GM21526 (cell line): ENCODE measurements at regions not wholly inside any gene's neighbourhood (a gene's known extent, or its start where the extent isn't known, plus 50 kb on each side); places are given as distances from the start of the nearest gene placed in this dataset.

Experiments
- ATAC-seq: cut with Tn5 transposase; IDR thresholded peaks from one replicate; pipeline ENCODE4 v1.9.1; 2021; ENCODE audit warnings: moderate library complexity; ENCODE audit not compliant: unreplicated experiment, low FRiP score

DNA sequence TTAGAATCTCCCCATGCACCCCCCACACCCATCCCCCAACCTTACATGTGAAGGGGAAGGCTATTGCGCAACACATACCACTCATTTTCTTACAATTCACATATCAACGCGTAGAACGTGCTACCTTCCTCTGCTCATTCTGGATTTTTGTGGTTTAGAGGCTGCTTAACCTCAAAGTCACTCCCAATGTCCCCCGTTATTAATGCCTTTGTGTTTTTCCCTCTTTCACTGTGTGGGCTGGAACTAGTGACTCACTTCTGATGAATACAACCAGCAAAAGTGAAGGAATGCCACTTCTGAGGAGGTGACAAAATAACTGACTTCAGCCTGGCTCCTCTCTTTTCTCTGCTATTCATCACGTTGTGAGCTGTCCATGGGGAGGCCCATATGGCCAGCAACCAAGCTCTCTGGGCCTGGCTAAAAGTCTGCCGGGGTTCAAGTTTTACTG, 342.5 kb upstream of the NXPH2 start:
- no peak for ATAC-seq

DNA sequence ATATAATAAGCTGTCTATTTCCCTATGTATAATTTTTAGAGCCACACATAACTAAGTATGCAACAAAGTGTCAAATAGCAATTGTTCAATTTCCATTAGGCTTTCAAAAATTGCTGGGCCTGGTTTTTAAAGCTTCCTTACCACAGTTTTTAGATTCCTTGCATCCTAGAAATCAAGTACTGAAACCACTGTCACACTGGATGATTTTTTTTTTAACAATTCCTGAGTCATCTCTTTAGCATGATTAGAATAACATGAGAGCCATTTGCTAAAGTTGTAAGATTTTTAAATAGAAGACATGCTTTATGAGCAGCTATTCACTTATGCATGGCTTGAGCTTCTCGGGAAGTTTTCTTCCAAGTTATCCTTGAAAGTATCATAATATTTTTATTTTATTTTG, 319.5 kb upstream of the NXPH2 start:
- no peak for ATAC-seq

DNA sequence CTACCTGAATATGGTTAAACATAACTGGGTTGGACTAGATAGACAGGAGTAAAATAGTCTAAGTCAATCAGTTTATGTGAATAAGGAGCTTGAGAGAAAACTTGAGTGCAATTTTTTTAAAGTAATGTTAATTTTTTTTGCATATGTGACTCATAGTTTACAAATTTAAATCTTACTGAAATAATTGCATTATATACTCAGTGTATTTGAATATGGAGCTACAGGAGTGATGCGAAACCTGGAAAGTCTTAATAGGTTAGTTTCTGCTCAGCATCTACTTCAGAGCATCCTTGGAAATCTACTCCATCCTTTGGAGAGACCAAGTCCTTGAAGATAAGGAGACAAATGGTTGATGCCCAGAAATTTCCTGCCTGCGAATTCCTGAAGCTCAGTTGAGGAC, 318.8 kb upstream of the NXPH2 start:
- no peak for ATAC-seq

DNA sequence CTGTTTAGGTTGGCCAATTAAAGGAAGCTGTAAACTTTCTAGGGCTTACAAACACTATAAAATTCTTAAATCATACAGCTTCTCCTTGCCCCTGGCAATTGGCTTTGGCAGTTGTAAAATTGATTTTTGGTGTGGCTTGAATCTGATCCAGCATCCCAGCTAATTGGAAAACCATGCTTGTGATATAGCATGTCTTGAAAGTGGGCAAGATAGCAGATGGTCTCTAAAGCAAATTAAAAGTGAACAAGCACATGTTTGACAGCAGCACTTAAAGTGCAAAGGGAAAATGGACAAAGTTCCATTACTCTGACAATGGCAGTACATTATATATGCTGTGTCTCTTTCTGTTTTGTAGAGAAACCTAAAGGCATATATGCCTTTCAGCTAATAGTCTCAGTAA, 302.9 kb upstream of the NXPH2 start:
- ATAC-seq: no peak

DNA sequence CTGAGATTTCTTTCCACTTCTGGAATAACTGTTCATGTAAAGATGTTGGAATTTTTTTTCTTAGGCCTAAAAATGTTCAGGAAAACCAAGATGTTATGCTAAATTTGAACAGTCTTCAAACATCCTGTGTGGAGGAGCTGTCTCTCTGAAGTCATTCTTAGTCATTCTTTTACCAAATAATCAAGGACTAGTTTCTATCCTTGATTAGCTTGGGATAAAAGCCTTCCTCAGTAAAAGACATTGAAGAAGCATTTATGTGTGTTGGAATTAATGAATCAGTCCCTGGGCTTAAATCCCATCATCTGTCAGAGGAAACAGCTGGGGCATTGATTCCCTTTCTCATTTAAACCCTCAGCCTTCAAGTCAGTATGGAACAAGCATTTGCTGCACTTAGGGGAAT, 300.1 kb upstream of the NXPH2 start:
- no peak for ATAC-seq

DNA sequence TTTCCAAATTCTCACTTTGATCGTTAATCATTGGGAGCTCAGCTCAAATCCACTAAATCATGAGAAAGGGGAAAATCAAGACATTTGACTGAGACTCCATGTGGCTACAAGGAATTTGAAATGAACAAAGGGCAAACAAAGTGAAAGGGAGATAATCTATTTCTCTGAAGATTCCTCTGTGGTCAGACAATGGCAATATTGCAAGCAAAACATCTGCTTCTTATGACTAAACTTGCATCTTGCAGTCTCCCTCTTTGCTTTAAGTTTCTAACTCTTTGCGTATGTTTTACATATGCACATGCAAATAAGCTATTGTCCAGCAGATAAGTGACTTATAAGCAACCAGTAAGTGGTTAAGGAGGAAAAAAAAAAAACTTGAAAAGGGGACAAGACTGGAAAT, 299.1 kb upstream of the NXPH2 start:
- ATAC-seq: no peak

DNA sequence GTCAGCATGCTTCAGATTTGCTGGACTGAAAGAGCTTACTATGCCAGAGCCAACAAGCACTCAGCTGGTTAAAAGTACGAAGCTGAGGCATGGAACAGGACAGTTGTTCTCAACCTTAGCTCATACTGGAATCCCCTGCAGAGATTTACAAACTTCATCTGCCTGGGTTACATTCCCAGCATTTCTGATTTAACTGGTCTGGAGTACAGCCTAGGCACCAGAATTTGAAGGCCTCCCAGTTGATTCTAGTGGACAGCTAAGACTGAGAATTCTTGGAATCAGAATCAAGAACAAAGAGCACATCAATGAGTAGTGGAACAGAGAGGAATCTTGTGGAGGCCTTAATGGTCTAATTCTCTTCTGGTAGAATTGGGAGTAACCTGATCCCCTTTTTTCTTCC, 298.2 kb upstream of the NXPH2 start:
- ATAC-seq: no peak

DNA sequence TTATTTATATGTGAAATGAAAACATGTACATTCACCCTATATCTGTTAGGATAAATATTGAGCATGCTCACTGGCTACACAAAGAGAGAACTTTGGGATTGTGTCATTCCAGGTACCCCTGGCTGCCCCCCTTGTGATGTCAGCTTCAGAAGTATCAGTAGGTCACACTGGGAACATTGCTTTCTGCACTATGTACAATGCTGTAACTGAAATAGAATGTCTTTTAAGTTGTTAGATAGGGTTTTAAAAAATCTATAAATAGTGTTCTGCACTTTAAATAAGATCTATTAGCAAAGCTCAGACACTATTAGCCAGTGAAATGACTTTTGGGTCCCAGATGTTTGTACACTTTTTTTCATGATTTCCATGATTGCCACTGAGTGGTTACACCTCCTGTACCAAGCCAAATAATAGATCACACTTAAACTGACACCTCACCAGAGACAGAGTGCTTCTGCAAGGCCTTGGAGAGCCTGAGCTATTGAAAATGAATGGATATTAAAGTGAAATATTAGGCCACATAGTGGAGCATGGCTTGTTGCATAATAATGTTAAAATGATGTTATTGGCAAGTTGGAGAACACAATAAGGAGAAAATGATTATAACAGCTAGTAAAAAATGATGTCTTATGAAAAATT, 297.0 kb upstream of the NXPH2 start:
- ATAC-seq: no peak

DNA sequence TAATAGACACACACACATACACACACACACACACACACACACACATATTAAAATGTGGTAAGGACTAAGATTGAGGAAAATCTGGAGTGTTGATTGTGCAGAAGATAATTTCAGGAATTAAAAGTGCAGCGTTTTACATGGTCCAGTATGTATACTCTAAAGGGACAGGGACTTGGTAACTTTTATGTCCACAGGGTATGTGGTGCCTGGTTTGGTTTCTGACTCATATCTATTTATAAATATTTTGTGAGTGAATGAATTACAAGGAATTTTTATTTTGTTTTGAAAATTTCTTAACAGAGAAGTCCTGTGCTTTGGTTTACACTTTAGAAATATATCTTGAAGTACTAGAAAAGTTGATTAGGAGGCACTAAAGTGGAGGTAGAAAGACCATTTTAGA, 287.7 kb upstream of the NXPH2 start:
- ATAC-seq: no peak

DNA sequence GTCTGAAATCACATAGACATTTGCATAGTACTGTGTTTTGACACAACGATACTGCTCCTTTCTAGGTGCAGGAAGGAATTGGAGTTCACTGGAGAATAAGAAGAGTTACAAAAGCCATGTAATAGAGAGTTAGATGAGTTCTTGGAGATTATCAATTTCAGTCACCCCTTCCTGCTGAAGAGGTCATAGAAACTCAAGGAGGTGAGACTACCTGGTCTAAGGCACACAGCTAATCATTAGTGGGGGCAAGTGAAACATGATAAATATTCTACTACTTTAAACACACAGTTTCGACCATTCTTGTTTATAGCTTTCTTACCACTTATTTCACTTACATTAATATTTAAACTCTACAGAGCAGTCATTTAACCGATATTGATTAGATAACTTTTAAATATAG, 286.9 kb upstream of the NXPH2 start:
- ATAC-seq: no peak

DNA sequence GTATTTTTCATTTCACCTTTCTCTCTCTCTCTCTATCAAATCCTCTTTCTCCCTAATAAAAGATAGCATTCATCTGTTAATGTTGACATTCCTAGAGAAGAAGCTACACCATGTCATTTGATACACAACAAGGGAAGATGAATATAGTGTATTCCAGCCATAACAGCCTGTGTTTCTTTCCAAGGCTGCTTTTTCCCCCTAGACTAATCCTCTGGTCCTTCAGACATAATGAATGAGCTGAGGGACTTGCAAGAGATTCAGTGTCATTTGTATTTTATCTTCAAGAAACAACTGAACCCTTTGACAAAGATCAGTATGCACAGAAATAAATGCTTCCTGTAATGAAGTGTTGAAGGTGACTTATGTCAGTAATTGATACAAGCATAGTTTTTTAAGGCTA, 284.0 kb upstream of the NXPH2 start:
- ATAC-seq: no peak

DNA sequence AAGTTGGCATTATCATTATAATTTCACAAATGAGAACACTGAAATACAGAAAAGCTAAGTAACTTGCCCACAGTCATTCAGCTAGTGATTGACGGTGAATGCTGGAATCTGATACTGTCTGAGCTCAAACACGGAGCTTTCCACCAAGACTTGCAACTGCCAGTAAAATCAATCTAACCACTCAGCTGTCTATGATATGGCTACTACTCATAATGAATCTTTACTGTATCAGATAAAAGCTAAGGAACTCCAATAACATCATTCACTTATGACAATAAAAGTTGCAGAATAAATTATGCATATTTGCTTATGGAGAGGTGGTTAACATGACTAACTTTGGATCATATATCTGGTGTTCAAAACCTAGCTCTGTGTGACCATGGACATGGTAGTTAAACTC, 279.4 kb upstream of the NXPH2 start:
- ATAC-seq: no peak

DNA sequence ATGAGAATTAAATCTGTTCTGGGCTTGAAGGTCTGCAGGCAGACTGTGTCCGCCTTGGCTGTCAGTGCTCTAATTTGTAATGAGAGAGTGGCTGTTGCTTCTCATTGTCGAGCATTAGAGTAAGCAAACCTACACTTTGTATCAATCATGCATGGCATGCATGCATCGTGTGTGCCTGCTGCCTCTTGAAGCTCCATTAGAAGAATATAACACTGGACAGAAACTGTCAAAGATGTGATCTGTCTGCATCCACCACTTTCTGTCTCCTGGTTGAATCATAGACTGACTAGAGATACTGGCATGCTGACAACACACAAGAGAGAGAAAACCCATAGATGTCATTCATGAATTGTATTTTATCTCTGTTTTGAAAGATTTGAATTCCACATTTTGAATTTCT, 275.0 kb upstream of the NXPH2 start:
- ATAC-seq: no peak

DNA sequence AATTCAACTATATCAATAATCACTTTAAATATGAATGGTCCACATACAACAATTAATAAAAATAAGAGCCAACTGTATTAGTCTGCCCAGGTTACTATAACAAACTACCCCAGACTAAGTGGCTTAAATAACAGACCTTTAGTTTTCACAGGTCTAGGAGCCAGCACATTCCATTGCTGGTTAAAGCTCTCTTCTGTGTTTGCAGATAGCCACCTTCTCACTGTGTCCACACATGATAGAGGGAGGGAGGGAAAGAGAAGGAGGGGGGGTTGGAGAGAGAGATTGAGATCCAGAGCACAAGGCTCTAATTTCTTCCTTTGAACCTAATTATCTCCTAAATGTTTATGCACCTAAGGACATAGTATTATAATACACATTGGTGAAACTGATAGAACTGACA, 267.8 kb upstream of the NXPH2 start:
- no peak for ATAC-seq

DNA sequence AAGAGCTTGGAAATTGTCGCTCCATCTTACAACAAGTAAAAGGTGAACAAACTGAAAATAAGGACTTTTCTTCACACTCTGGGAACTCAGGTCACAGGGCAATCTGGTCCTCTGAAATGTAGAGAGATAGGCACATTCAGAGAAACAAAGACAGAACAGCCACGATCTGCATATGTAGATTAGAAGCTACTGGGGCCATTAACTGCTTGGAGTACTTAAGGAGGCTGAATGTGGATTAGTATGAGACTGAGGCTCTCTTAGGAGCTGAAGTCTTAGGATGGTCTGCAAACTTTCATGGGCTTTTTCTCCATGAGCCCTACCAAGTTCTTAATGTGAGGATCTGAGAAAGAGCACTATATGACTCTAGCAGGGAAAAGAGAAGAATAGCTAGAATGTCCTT, 265.3 kb upstream of the NXPH2 start:
- no peak for ATAC-seq

DNA sequence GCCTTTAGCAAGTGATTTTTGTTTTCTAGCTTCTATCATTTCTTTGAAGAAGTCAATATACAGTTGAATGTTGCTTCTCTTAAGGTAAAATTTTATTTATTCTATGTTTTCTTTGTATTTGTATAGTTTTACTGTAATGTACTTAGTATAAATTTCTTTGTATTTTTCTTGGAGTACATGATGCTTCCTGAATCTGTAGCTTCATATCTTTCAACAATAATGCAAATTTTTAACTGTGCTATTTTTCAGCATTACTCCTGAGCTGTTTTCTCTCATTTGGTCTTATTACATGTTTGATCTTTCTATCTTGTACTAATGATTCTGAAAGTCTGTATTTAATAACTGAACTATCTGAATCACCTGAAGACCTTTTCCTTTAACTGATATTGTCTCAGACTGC, 253.9 kb upstream of the NXPH2 start:
- no peak for ATAC-seq

DNA sequence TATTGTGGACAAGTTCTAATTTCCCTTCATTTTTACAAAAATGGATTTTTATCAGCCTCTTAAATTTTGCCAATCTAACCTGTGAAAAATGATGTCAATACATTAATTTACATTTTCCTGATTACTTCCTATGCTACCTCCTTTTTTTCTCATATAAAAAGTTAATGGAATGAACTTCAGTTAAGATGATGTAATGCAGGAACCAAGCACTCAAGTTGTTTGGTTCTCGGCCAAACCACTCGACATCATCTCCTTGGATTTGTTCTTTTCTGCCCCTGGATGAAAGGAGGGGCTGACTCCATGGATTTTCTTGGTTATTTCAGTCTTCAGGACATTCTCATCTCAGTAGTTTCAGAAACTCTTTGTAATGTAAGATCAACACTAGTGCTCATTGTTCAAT, 253.1 kb upstream of the NXPH2 start:
- ATAC-seq: no peak

DNA sequence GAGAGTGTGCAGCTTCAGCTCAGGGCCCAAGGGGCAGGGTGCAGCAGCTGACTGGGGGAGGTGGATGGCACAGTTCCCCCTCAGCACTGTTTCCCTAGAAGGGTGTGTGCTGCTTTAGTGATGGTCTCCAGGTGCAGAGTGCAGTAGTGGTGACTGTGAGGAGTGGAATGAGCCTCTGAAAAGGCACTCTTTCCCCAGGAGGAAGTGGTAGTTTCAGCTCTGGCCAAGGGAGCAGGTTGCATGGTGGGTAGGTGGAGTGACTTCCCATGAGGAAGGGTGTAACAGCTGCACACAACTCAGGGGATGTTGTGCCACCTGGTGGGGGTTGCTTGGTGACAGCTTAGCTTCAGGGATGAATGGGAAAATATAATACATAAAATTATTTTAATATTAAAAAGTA, 251.5 kb upstream of the NXPH2 start:
- no peak for ATAC-seq

DNA sequence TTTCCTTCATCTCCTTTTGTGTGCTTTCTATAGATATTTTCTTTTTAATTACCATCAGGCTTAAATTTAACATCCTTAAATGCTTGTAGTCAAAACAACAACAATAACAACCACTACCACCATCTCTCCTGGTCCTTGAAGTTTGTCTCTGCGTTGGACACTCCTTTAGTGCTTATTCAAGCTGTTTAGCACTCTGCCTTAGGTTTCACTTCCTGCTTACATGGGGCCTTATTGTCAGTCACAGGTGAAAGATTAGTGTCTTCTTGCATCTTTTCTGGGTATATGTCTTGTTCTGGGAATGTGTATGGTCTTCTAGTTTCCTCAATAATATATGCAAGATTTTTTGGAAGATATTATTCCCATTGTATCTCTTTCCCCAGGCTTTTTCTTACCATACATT, 240.1 kb upstream of the NXPH2 start:
- ATAC-seq: no peak

DNA sequence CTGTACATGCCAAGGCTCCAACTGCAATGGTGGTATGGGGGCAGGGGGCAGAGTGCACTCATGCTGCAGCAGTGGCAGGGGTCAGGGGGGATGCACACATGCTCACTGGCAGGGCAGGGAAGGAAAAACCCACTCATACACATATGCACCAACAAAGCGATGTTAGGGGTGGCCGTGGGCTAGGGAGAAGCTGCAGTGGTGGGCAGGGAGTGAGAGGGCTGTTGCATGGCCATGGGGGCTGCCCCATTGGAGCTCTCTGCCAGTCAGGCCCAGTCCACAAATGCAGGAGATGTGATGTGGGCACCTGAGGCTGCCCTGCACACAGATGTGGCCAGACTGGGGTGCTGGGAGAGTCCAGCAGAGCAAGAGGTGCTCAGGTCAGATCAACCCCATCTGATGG, 238.1 kb upstream of the NXPH2 start:
- ATAC-seq: no peak

DNA sequence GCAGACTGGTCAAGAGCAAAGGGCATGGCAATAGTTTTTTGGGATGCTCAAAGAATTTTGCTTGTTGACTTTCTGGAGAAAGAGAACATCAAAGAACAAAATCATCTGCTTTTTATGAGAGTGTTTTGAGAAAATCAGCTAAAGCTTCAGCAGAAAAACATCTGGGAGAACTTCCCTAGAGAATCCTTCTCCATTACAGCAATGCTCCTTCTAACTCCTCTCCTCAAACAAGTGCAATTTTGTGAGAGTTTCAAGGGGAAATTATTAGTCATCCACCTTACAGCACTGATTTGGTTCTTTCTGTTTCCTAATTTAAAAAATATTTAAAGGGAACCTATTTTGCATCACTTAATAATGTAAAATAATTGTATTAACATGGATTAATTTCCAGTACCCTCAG, 226.9 kb upstream of the NXPH2 start:
- ATAC-seq: no peak

DNA sequence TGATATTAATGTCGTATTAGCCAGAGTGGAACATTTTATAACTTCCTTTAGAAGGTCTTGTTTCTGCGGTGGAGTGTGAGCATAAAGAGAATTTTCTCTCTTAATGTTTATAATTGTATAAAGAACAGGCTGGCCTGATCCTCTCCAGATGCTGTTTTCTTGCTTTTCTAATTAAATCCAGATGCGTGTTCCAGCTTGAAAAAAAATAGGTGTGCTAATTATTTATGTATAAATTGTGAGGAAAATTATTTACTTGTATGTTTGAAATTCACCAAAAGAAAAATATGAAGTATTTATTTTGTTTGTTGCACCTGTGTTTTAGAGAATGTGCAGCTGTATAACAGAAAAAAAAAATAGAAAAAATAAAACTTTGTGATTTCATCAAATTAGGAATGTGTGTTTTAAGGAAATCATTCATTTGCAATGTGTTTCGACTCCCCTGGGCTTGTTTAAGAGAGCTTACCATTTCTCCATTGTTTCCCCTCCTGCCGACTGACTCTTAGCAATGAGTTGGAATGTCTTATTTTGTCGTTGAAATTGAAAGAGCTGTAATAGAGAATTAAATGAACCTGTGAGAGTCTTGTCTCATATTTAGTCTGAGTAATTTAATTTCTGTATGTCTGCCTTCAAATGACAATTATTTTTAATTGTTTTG, 220.1 kb upstream of the NXPH2 start:
- ATAC-seq: no peak
